ENCODE measurements at regions not wholly inside any gene's neighbourhood (a gene's known extent, or its start where the extent isn't known, plus 50 kb on each side); places are given as distances from the start of the nearest gene placed in this dataset.

GRCh38 chr5:165805756-165806155, 2300.3 kb downstream of the MAT2B start:
- no peak for TF ChIP-seq EZH2 (IDR thresholded peaks at IDR 0.05; ENCODE audit: insufficient read depth, poor library complexity, severe bottlenecking)
- TF ChIP-seq EZH2phosphoT487 (IDR thresholded peaks at IDR 0.05; ENCODE audit: insufficient read depth, low read depth): no peak
